NCI-H1417 treated with DMSO at 0.1 percent for 48 hours (cell line): ENCODE measurements at regions not wholly inside any gene's neighbourhood (a gene's known extent, or its start where the extent isn't known, plus 50 kb on each side); places are given as distances from the start of the nearest gene placed in this dataset.
"Not testable (repeated sequence)": the region's sequence is repeated elsewhere in the genome, so short reads cannot be mapped to it uniquely, and the experiment has no call there.

Experiments
- DNase-seq: peaks from one replicate; lab custom pipeline; 2025; lab: John Stamatoyannopoulos, UW

GRCh38 chr4:188435381-188435780, 296.1 kb downstream of the TRIML1 start:
- DNase-seq, result no peak

- DNase-seq, result no peak
These were observed 298.3 kb downstream of the TRIML1 start for GRCh38 chr4:188437535-188437934.

- peak; percentile 20 for DNase-seq
These were observed 299.2 kb downstream of the TRIML1 start for GRCh38 chr4:188438391-188438824.

GRCh38 chr4:188439641-188440311, 300.5 kb downstream of the TRIML1 start:
- DNase-seq, result no peak

- DNase-seq, result no peak
These were observed 305.3 kb downstream of the TRIML1 start for GRCh38 chr4:188444500-188444899.

- DNase-seq, result not testable (repeated sequence)
These were observed 309.8 kb downstream of the TRIML1 start for GRCh38 chr4:188448996-188449395.

GRCh38 chr4:188450571-188450970, 311.3 kb downstream of the TRIML1 start:
- no peak for DNase-seq

- DNase-seq, result no peak
These were observed 312.9 kb downstream of the TRIML1 start for GRCh38 chr4:188452097-188452496.

GRCh38 chr4:188454575-188454974, 315.3 kb downstream of the TRIML1 start:
- no peak for DNase-seq

GRCh38 chr4:188455062-188455752, 316.0 kb downstream of the TRIML1 start:
- no peak for DNase-seq

- DNase-seq, result no peak
These were observed 320.1 kb downstream of the TRIML1 start for GRCh38 chr4:188459381-188459780.

GRCh38 chr4:188463909-188464308, 324.7 kb downstream of the TRIML1 start:
- no peak for DNase-seq

- no peak for DNase-seq
These were observed 326.8 kb downstream of the TRIML1 start for GRCh38 chr4:188466001-188466400.

- DNase-seq, result no peak
These were observed 345.0 kb downstream of the TRIML1 start for GRCh38 chr4:188484256-188484655.

- no peak for DNase-seq
These were observed 346.7 kb downstream of the TRIML1 start for GRCh38 chr4:188485906-188486305.

GRCh38 chr4:188492886-188493285, 353.6 kb downstream of the TRIML1 start:
- DNase-seq, result no peak

GRCh38 chr4:188495169-188495568, 355.9 kb downstream of the TRIML1 start:
- DNase-seq, result no peak

- no peak for DNase-seq
These were observed 372.2 kb downstream of the TRIML1 start for GRCh38 chr4:188511431-188511830.

GRCh38 chr4:188532751-188533150, 393.5 kb downstream of the TRIML1 start:
- no peak for DNase-seq

GRCh38 chr4:188534297-188534696, 395.1 kb downstream of the TRIML1 start:
- no peak for DNase-seq

GRCh38 chr4:188534917-188535316, 395.7 kb downstream of the TRIML1 start:
- no peak for DNase-seq

- no peak for DNase-seq
These were observed 397.6 kb downstream of the TRIML1 start for GRCh38 chr4:188536826-188537225.

- DNase-seq, result no peak
These were observed 411.1 kb downstream of the TRIML1 start for GRCh38 chr4:188550296-188550695.

- no peak for DNase-seq
These were observed 411.9 kb downstream of the TRIML1 start for GRCh38 chr4:188551156-188551555.
